SU-DHL-6 (cell line): ENCODE measurements at regions not wholly inside any gene's neighbourhood (a gene's known extent, or its start where the extent isn't known, plus 50 kb on each side); places are given as distances from the start of the nearest gene placed in this dataset.

Source experiments
- CTCF ChIP-seq: fragments of 200-600 bp; sonication (generic); IDR thresholded peaks from one replicate; pipeline ENCODE4 v1.5.1; 2017; ENCODE audit warnings: antibody characterized with exemption, mild to moderate bottlenecking, low read length, moderate library complexity; ENCODE audit not compliant: insufficient read depth, poor library complexity, severe bottlenecking
- EZH2phosphoT487 ChIP-seq: fragments of 200-600 bp; sonication (generic), shearing (Covaris generic); conservative IDR thresholded peaks from 2 replicates; pipeline ENCODE4 v1.6.1; 2018; ENCODE audit warnings: mild to moderate bottlenecking, antibody characterized with exemption, low read length, moderate library complexity, mixed read lengths

DNA sequence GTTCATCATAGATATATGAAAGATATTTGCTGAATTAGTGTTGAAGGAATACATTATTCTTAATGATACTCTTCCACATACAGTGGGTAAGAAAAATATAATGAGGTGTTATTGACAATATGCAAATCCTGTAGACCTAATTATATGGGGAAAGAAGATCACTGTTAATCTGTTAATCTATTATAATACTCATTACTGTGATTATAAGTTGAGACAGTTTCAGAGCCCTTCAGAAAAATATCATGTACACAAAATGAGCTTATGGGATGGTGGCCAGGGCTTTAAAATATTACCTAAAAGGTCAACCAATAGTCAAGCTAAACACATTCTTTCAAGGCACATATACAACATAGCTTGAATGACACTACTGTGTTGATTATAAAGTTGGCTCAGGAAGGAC is 163.5 kb downstream of the NOL4 start:
- TF ChIP-seq CTCF = no peak
- TF ChIP-seq EZH2phosphoT487 = no peak
